GM12873 (cell line): ENCODE measurements at regions not wholly inside any gene's neighbourhood (a gene's known extent, or its start where the extent isn't known, plus 50 kb on each side); places are given as distances from the start of the nearest gene placed in this dataset.

ENCODE experiments used
- TF ChIP-seq, protein P1 (sequence below): IDR thresholded peaks from 2 replicates; pipeline ENCODE4 v1.5.1; 2012; ENCODE audit warnings: low read depth, mild to moderate bottlenecking, moderate library complexity, low read length, control low read depth; ENCODE audit not compliant: insufficient read depth; ENCODE audit errors: missing control alignments

DNA sequence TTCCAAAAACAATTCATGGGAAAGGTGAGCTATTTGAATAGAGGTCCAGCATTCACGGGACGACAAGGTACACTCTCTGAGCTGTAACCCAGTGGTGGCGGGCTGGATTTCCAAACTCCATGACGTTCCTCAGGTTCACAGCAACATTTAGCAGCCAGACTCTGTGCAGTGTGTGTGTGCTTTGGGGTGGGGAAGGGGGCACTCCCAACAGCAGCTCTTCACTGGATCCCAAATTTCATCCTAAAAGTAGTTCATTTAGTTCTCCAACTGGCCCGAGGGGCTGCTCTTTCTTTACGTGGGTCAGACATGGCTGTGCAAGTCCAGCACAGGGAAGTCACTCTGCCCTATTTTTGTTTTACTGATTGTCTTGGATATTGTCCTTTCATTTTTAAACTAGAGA is 98.0 kb upstream of the IRX2 start:
- TF ChIP-seq, protein P1, sequence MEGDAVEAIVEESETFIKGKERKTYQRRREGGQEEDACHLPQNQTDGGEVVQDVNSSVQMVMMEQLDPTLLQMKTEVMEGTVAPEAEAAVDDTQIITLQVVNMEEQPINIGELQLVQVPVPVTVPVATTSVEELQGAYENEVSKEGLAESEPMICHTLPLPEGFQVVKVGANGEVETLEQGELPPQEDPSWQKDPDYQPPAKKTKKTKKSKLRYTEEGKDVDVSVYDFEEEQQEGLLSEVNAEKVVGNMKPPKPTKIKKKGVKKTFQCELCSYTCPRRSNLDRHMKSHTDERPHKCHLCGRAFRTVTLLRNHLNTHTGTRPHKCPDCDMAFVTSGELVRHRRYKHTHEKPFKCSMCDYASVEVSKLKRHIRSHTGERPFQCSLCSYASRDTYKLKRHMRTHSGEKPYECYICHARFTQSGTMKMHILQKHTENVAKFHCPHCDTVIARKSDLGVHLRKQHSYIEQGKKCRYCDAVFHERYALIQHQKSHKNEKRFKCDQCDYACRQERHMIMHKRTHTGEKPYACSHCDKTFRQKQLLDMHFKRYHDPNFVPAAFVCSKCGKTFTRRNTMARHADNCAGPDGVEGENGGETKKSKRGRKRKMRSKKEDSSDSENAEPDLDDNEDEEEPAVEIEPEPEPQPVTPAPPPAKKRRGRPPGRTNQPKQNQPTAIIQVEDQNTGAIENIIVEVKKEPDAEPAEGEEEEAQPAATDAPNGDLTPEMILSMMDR: no peak

GRCh38 chr5:2848619-2849018 is 97.1 kb upstream of the IRX2 start:
- TF ChIP-seq, protein P1: no peak

DNA sequence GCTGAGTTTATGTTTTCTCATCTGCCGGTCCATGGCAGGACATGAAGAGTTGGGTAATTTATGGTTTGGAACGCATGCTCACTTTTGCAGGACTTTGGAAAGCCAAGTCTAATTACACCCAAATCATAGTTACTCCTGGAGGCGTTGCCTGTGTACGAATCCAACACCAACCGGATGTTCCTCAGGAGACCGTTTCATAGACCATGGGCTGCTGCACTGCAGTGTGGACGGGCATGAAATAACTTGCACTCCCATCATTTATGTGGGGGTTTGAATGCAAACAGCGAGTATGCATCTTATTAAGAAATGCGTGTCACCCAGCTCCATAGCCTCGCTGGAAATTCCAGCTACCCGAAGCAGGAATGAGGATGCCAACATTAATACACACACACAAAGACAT is 96.1 kb upstream of the IRX2 start:
- TF ChIP-seq, protein P1: no peak

GRCh38 chr5:2841208-2841607 is 89.7 kb upstream of the IRX2 start:
- TF ChIP-seq, protein P1: no peak

GRCh38 chr5:2840372-2840915 is 89.0 kb upstream of the IRX2 start:
- TF ChIP-seq, protein P1: no peak

GRCh38 chr5:2836133-2836532 is 84.7 kb upstream of the IRX2 start:
- TF ChIP-seq, protein P1: no peak

GRCh38 chr5:2833556-2833955 is 82.1 kb upstream of the IRX2 start:
- TF ChIP-seq, protein P1: no peak
